SU-DHL-6 (cell line): ENCODE measurements at regions not wholly inside any gene's neighbourhood (a gene's known extent, or its start where the extent isn't known, plus 50 kb on each side); places are given as distances from the start of the nearest gene placed in this dataset.

Experiments used
- EZH2phosphoT487 ChIP-seq: fragments of 200-600 bp; sonication (generic), shearing (Covaris generic); conservative IDR thresholded peaks from 2 replicates; pipeline ENCODE4 v1.6.1; 2018; ENCODE audit warnings: mild to moderate bottlenecking, antibody characterized with exemption, low read length, moderate library complexity, mixed read lengths
- TF ChIP-seq, protein P1 (sequence below): fragments of 200-600 bp; sonication (generic); IDR thresholded peaks from one replicate; pipeline ENCODE4 v1.5.1; 2017; ENCODE audit warnings: antibody characterized with exemption, mild to moderate bottlenecking, low read length, moderate library complexity; ENCODE audit not compliant: insufficient read depth, poor library complexity, severe bottlenecking

- TF ChIP-seq, protein P1, sequence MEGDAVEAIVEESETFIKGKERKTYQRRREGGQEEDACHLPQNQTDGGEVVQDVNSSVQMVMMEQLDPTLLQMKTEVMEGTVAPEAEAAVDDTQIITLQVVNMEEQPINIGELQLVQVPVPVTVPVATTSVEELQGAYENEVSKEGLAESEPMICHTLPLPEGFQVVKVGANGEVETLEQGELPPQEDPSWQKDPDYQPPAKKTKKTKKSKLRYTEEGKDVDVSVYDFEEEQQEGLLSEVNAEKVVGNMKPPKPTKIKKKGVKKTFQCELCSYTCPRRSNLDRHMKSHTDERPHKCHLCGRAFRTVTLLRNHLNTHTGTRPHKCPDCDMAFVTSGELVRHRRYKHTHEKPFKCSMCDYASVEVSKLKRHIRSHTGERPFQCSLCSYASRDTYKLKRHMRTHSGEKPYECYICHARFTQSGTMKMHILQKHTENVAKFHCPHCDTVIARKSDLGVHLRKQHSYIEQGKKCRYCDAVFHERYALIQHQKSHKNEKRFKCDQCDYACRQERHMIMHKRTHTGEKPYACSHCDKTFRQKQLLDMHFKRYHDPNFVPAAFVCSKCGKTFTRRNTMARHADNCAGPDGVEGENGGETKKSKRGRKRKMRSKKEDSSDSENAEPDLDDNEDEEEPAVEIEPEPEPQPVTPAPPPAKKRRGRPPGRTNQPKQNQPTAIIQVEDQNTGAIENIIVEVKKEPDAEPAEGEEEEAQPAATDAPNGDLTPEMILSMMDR = no peak
- no peak for TF ChIP-seq EZH2phosphoT487
These were observed 165.2 kb upstream of the APCDD1 start for GRCh38 chr18:10289251-10289650.
